Endothelial cell of umbilical vein (primary cell): ENCODE measurements at regions not wholly inside any gene's neighbourhood (a gene's known extent, or its start where the extent isn't known, plus 50 kb on each side); places are given as distances from the start of the nearest gene placed in this dataset.

Experiments
- BruUV-seq: library from RNA; stranded (reverse); fragments of 400-500 nt; replicated peaks from 2 replicates; lab custom pipeline; 2021; lab: Mats Ljungman, UMichigan
- CTCF ChIA-PET: fragments of 300-600, 350-600 bp; sonication (Branson Sonifier 250); formaldehyde crosslinking; loops from one replicate; lab custom pipeline; 2021; ENCODE audit warnings: antibody characterized with exemption, inconsistent platforms; lab: Charles Lee
- POLR2A ChIA-PET: fragments of 300-600, 350-600 bp; sonication (Branson Sonifier 250); formaldehyde crosslinking; loops from one replicate; lab custom pipeline; 2021; ENCODE audit warnings: antibody characterized with exemption, inconsistent platforms; lab: Charles Lee
- DNase-seq: peaks from one replicate; pipeline ENCODE4 v3.0.0-alpha.2; 2011; ENCODE audit warnings: low read depth, low spot score
- FAIRE-seq: peaks from 2 replicates; lab custom pipeline; 2011; peaks lifted over from hg19 to GRCh38; lab: Jason Lieb, UNC
- H2AFZ ChIP-seq: 2 replicates; pipeline ENCODE4 v1.6.0; 2012; ENCODE audit warnings: low read depth, low read length, control low read depth, inconsistent platforms
- H3K27ac ChIP-seq: 2 replicates; pipeline ENCODE4 v1.5.1; 2011; ENCODE audit warnings: low read depth, mild to moderate bottlenecking, control low read depth, low read length, moderate library complexity; ENCODE audit not compliant: insufficient read depth
- H3K27me3 ChIP-seq, 2 experiments: 2 replicates each; pipeline versions ENCODE4 v1.6.0 to v1.6.1; 2011; ENCODE audit warnings: low read length in 2 of 2, mixed read lengths in 1 of 2; ENCODE audit not compliant: control insufficient read depth in 2 of 2, insufficient read depth in 2 of 2
- H3K36me3 ChIP-seq, 2 experiments: 2 replicates in 1 of 2; 3 replicates in 1 of 2; pipeline ENCODE4 v1.5.1; 2011; ENCODE audit warnings: low read length in 2 of 2, mild to moderate bottlenecking in 1 of 2, moderate library complexity in 1 of 2; ENCODE audit not compliant: control insufficient read depth in 2 of 2, insufficient read depth in 2 of 2; ENCODE audit errors: extremely low read depth in 1 of 2
- H3K4me1 ChIP-seq: 3 replicates; pipeline ENCODE4 v1.5.1; 2011; ENCODE audit warnings: mild to moderate bottlenecking, low read length; ENCODE audit not compliant: control insufficient read depth, insufficient read depth; ENCODE audit errors: extremely low read depth
- H3K4me2 ChIP-seq: 2 replicates; pipeline ENCODE4 v1.6.1; 2011; ENCODE audit warnings: low read length, control low read depth, mixed read lengths; ENCODE audit not compliant: insufficient read depth
- H3K4me3 ChIP-seq, 3 experiments: fragments of 200-600 bp in 1 of 3; sonication (generic), shearing (Covaris generic) in 1 of 3; replicated peaks in 1 of 3; 2 replicates each; pipeline ENCODE4 v1.5.1; 2011 to 2016; ENCODE audit warnings: control low read depth in 3 of 3, low read length in 3 of 3, mild to moderate bottlenecking in 2 of 3, inconsistent platforms in 1 of 3, low read depth in 1 of 3, moderate library complexity in 1 of 3; ENCODE audit not compliant: insufficient read depth in 1 of 3
- H3K79me2 ChIP-seq: 2 replicates; pipeline ENCODE4 v1.6.0; 2012; ENCODE audit warnings: low read length, inconsistent platforms; ENCODE audit not compliant: control insufficient read depth, insufficient read depth
- H3K9ac ChIP-seq: replicated peaks from 2 replicates; pipeline ENCODE3; 2011; ENCODE audit warnings: low read length, control low read depth; ENCODE audit not compliant: insufficient read depth; ENCODE audit errors: extremely low read depth
- H3K9me1 ChIP-seq: replicated peaks from 3 replicates; pipeline ENCODE4 v1.6.0; 2011; ENCODE audit warnings: mild to moderate bottlenecking, low read length; ENCODE audit not compliant: control insufficient read depth, insufficient read depth; ENCODE audit errors: extremely low read depth
- H3K9me3 ChIP-seq: replicated peaks from 2 replicates; pipeline ENCODE4 v1.5.1; 2012; ENCODE audit warnings: low read length, inconsistent platforms; ENCODE audit not compliant: control insufficient read depth, insufficient read depth
- H4K20me1 ChIP-seq: replicated peaks from 2 replicates; pipeline ENCODE3; 2011; ENCODE audit warnings: mild to moderate bottlenecking, low read length; ENCODE audit not compliant: control insufficient read depth, insufficient read depth; ENCODE audit errors: extremely low read depth
- CTCF ChIP-seq, 2 donors: IDR thresholded peaks; 1 replicate in 1 of 2; 2 replicates in 1 of 2; pipeline ENCODE4 v1.5.1; 2011; ENCODE audit warnings: low read length in 2 of 2, mild to moderate bottlenecking in 2 of 2, moderate library complexity in 2 of 2, control low read depth in 1 of 2, inconsistent platforms in 1 of 2, low read depth in 1 of 2; ENCODE audit not compliant: insufficient read depth in 1 of 2; ENCODE audit errors: extremely low read depth in 1 of 2
- EZH2 ChIP-seq: IDR thresholded peaks from 2 replicates; pipeline ENCODE4 v1.6.1; 2012; ENCODE audit warnings: borderline replicate concordance, low read depth, mild to moderate bottlenecking, moderate library complexity, low read length, inconsistent platforms; ENCODE audit not compliant: severe bottlenecking
- FOS ChIP-seq: IDR thresholded peaks from 2 replicates; pipeline ENCODE4 v1.6.1; 2011; ENCODE audit warnings: mild to moderate bottlenecking, low read length, moderate library complexity, borderline replicate concordance; ENCODE audit not compliant: insufficient read depth
- GATA2 ChIP-seq: IDR thresholded peaks from 2 replicates; pipeline ENCODE4 v1.7.0; 2011; ENCODE audit warnings: low read depth, mild to moderate bottlenecking, moderate library complexity, mixed read lengths, low read length; ENCODE audit not compliant: insufficient read length, insufficient read depth
- JUN ChIP-seq: IDR thresholded peaks from 2 replicates; pipeline ENCODE4 v1.6.1; 2011; ENCODE audit warnings: borderline replicate concordance, low read depth; ENCODE audit not compliant: insufficient read length, insufficient read depth
- MAX ChIP-seq: IDR thresholded peaks from 2 replicates; pipeline ENCODE4 v1.6.1; 2011; ENCODE audit not compliant: insufficient read depth, insufficient read length
- MYC ChIP-seq: IDR thresholded peaks from one replicate; pipeline ENCODE4 v1.6.1; 2011; ENCODE audit warnings: mild to moderate bottlenecking, low read depth, low read length
- POLR2A ChIP-seq: IDR thresholded peaks from 2 replicates; pipeline ENCODE4 v1.6.1; 2012; ENCODE audit warnings: low read depth, mild to moderate bottlenecking, control low read depth, low read length
- POLR2AphosphoS5 ChIP-seq: IDR thresholded peaks from 2 replicates; pipeline ENCODE4 v1.6.1; 2012; ENCODE audit warnings: low read depth, mild to moderate bottlenecking, control low read depth, low read length, moderate library complexity; ENCODE audit not compliant: insufficient read depth
- dilution Hi-C: fragments of 300-500 bp; cut with MboI; formaldehyde crosslinking; loops from one replicate; pipeline ENCODE4 v1.15.0; 2019; ENCODE audit warnings: low sequenced_read_pairs; ENCODE audit not compliant: extremely low pct_ligation_motif_present
- intact Hi-C: fragments of 100-400 bp; cut with micrococcal nuclease; formaldehyde crosslinking; loops from one replicate; pipeline ENCODE4 v1.10.0; 2022

- dilution Hi-C loops = no loop called here
- Histone ChIP-seq H2AFZ (no peak overlapping the region), H3K79me2 (no peaks in the 10 kb centered on the region), H3K36me3 (no peaks in the 10 kb centered on the region), H3K9ac (no peak overlapping the region), H3K9me1 (no peaks in the 10 kb centered on the region), H3K4me2 (no peak overlapping the region), H3K27ac (no peak overlapping the region), H3K4me3 (no peak overlapping the region), H3K9me3 (no peaks in the 10 kb centered on the region), H3K4me1 (peaks cover 2% of the 10 kb centered on the region), H4K20me1 (no peaks in the 10 kb centered on the region), H3K27me3 (no peaks in the 10 kb centered on the region)
- POLR2A ChIA-PET = interaction anchor here (1.8 kb wide), 1 partner anchor 25 kb away, joined by 4 read pairs; no protein-coding TSS in a partner anchor
- DNase-seq = no peak
- BruUV-seq = no TSS peak
- no peak for TF ChIP-seq EZH2
- TF ChIP-seq POLR2A = no peak
- TF ChIP-seq FOS = no peak
- no peak for TF ChIP-seq GATA2
- no peak for TF ChIP-seq MYC
- no peak for TF ChIP-seq MAX
- no peak for TF ChIP-seq CTCF (IDR thresholded peaks at IDR 0.05; ENCODE audit: extremely low read depth in 1 of 2, insufficient read depth in 1 of 2, low read depth in 1 of 2, low read length in 2 of 2)
- TF ChIP-seq POLR2AphosphoS5 = no peak
- no peak for TF ChIP-seq JUN
- intact Hi-C loops = no loop called here
- CTCF ChIA-PET = interaction anchor here (0.6 kb wide), 2 partner anchors 11 to 248 kb away, joined by 3 read pairs; no protein-coding TSS in a partner anchor
- no peak for FAIRE-seq
These were observed 178.7 kb downstream of the KATNIP start for GRCh38 chr16:27728691-27729090.
